ENCODE measurements at regions not wholly inside any gene's neighbourhood (a gene's known extent, or its start where the extent isn't known, plus 50 kb on each side); places are given as distances from the start of the nearest gene placed in this dataset.
"Not testable (repeated sequence)": the region's sequence is repeated elsewhere in the genome, so short reads cannot be mapped to it uniquely, and the experiment has no call there.

DNA sequence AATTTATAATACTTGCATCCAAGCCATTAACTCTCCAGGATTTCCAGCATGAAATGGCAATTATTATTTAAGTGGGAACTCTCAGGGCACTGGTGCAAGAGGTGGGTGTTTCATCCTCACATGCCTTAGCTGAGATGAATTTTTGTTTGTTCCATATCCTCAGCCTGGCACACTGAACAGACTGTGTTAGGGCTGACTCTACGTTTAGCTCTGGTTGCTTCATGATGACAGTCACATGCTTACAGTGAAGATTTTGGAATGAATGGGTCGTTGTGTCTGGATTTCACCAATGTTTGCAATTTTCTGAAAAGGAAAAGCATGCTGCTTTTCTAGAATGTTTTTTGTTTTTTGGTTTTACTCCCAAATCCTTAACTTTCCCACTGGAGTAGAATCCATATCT is 246.6 kb downstream of the INSC start:
- Histone ChIP-seq H3K79me2 (ENCODE audit: low read length) (no peaks in the 10 kb centered on the region), H3K27me3 (ENCODE audit: low read length) (no peaks in the 10 kb centered on the region), H2AFZ (ENCODE audit: low read length) (no peak overlapping the region), H3K9me3 (ENCODE audit: low read length) (no peaks in the 10 kb centered on the region), H3K4me2 (ENCODE audit: low read depth, low read length, poor library complexity, severe bottlenecking) (no peak overlapping the region), H3K27ac (ENCODE audit: low read length) (no peak overlapping the region), H3K4me3 (ENCODE audit: low read length) (no peak overlapping the region), H3K9ac (ENCODE audit: low read length) (no peak overlapping the region), H3K4me1 (ENCODE audit: low read length) (no peaks in the 10 kb centered on the region), H3K36me3 (ENCODE audit: insufficient read depth, low read length) (no peaks in the 10 kb centered on the region), H3K9me2 (replicated peaks; ENCODE audit: insufficient read depth, low read length) (no peaks in the 10 kb centered on the region), H4K20me1 (ENCODE audit: insufficient read depth, low read depth, low read length) (no peaks in the 10 kb centered on the region)
- no peak for DNase-seq

DNA sequence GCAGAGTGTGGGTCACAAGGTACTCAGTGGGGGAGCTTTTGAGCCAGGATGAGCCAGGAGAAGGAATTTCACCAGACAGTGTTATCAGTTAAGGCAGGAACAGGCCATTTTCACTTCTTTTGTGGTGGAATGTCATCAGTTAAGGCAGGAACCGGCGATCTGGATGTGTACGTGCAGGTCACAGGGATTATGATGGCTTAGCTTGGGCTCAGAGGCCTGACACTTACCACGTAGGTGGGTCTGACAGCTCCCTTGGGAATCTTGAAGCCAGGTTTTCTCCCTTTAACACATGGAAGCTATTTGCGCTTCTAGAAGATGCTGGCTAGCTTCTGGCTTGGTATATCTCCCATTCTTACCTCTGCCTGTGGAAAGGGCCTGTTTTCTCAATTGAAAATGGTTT is 250.6 kb downstream of the INSC start:
- DNase-seq; H3K9me2 ChIP-seq (replicated peaks; ENCODE audit: insufficient read depth, low read length); H2AFZ ChIP-seq (ENCODE audit: low read length); H3K4me3 ChIP-seq (ENCODE audit: low read length); H3K27me3 ChIP-seq (ENCODE audit: low read length); H3K27ac ChIP-seq (ENCODE audit: low read length); H3K79me2 ChIP-seq (ENCODE audit: low read length); H3K4me2 ChIP-seq (ENCODE audit: low read depth, low read length, poor library complexity, severe bottlenecking); H3K4me1 ChIP-seq (ENCODE audit: low read length); H3K36me3 ChIP-seq (ENCODE audit: insufficient read depth, low read length); H3K9me3 ChIP-seq (ENCODE audit: low read length); H3K9ac ChIP-seq (ENCODE audit: low read length); H4K20me1 ChIP-seq (ENCODE audit: insufficient read depth, low read depth, low read length): not testable (repeated sequence)

DNA sequence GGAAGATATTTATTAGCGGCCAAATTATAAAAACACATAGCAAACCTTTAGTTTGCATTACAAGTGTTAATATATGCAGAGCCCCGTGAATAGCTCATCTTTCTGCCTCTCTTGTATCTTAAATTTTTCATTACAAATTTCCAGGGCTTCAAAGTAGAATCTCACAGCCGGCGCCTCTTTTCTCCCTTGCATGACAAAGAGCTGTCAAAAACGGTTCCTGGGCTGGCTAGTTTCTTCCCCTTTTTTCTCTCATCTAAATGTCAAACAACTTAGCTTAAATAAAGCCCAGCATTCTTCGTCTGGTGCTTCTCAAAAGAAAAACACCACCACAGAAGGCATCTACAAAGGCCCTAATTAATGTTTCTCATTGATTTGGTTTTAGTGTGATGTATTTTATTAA is 253.0 kb downstream of the INSC start:
- Histone ChIP-seq H2AFZ (ENCODE audit: low read length) (no peak overlapping the region), H3K4me2 (ENCODE audit: low read depth, low read length, poor library complexity, severe bottlenecking) (no peak overlapping the region), H4K20me1 (ENCODE audit: insufficient read depth, low read depth, low read length) (no peaks in the 10 kb centered on the region), H3K4me3 (ENCODE audit: low read length) (no peak overlapping the region), H3K4me1 (ENCODE audit: low read length) (no peaks in the 10 kb centered on the region), H3K9ac (ENCODE audit: low read length) (no peak overlapping the region), H3K79me2 (ENCODE audit: low read length) (no peaks in the 10 kb centered on the region), H3K9me2 (replicated peaks; ENCODE audit: insufficient read depth, low read length) (no peaks in the 10 kb centered on the region), H3K9me3 (ENCODE audit: low read length) (no peaks in the 10 kb centered on the region), H3K27ac (ENCODE audit: low read length) (no peak overlapping the region), H3K27me3 (ENCODE audit: low read length) (no peaks in the 10 kb centered on the region), H3K36me3 (ENCODE audit: insufficient read depth, low read length) (no peaks in the 10 kb centered on the region)
- no peak for DNase-seq

DNA sequence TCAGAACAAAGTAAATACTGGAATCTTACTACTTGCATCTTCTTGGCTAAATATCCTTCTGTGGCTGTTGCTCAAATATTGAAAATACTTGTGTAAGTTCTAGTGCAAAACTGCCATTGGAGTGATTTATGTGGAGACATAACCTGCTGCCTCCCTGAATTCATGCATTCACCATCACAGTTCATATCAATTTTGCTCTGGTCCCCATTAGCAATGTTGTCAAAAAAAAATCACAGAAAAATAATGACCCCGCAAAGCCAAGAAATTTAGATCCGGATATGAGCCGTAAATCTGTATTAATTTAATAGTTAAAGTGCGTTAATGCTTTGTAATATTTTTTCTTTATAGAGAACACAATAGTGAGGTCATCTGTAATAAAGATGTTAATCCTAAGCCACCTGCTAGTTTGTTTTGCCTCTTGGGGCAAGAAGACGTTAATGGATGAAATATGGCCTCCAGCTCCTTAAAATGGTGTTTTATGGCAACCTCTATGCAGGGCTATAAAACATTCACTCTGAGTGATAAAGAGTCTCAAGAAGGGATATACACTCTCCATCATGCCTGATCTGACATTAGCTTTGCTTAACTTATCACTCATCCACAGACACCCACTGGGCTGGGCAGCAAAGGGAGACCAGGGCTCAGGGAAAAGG is 255.9 kb downstream of the INSC start:
- Histone ChIP-seq H4K20me1 (ENCODE audit: insufficient read depth, low read depth, low read length) (no peaks in the 10 kb centered on the region), H3K79me2 (ENCODE audit: low read length) (no peaks in the 10 kb centered on the region), H3K9me2 (replicated peaks; ENCODE audit: insufficient read depth, low read length) (no peaks in the 10 kb centered on the region), H2AFZ (ENCODE audit: low read length) (no peak overlapping the region), H3K36me3 (ENCODE audit: insufficient read depth, low read length) (no peaks in the 10 kb centered on the region), H3K4me1 (ENCODE audit: low read length) (no peaks in the 10 kb centered on the region), H3K27ac (ENCODE audit: low read length) (no peak overlapping the region), H3K9me3 (ENCODE audit: low read length) (no peaks in the 10 kb centered on the region), H3K4me2 (ENCODE audit: low read depth, low read length, poor library complexity, severe bottlenecking) (no peak overlapping the region), H3K9ac (ENCODE audit: low read length) (no peak overlapping the region), H3K27me3 (ENCODE audit: low read length) (no peaks in the 10 kb centered on the region), H3K4me3 (ENCODE audit: low read length) (no peak overlapping the region)
- no peak for DNase-seq

DNA sequence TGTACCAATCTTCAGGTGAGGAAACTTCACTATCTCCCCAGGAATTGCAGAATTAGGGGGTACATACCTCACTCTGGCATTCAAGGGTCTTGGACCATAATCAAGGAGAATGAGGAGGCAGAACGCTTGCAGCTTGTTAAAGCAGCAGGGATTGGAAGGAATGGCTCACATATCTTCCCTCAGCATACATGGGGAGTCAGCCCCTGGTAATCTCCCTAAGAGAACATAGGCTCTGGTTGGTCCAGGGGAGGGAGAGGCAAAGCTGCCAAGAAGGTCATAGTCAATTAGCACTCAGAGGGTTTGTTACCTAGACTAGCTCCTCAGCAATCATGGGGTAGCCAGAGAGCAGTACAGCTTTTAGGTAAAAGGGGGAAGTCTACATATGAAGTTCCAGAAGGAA is 256.8 kb downstream of the INSC start:
- Histone ChIP-seq H2AFZ (ENCODE audit: low read length) (no peak overlapping the region), H3K4me1 (ENCODE audit: low read length) (no peaks in the 10 kb centered on the region), H3K27ac (ENCODE audit: low read length) (no peak overlapping the region), H3K4me3 (ENCODE audit: low read length) (no peak overlapping the region), H3K9me3 (ENCODE audit: low read length) (no peaks in the 10 kb centered on the region), H4K20me1 (ENCODE audit: insufficient read depth, low read depth, low read length) (no peaks in the 10 kb centered on the region), H3K36me3 (ENCODE audit: insufficient read depth, low read length) (no peaks in the 10 kb centered on the region), H3K4me2 (ENCODE audit: low read depth, low read length, poor library complexity, severe bottlenecking) (no peak overlapping the region), H3K9ac (ENCODE audit: low read length) (no peak overlapping the region), H3K9me2 (replicated peaks; ENCODE audit: insufficient read depth, low read length) (no peaks in the 10 kb centered on the region), H3K27me3 (ENCODE audit: low read length) (no peaks in the 10 kb centered on the region), H3K79me2 (ENCODE audit: low read length) (no peaks in the 10 kb centered on the region)
- no peak for DNase-seq

DNA sequence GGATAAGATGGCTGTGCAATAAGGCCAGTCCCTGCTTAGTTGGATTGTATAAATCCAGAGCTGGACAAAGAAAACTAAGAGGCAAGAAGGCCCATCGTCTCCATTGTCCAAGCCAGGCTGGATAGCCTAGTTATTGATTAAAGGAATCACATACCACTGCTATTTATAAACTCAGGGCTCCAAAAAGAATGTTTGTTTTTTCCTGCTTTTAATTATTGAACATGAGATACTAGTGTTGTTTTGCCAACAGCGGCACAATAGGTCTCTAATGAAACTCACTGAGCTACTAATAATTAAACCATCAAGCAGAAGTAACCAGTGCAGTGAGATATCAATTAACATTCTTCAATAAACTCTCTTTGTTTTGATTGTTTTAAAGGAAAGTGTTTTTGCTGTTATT is 259.7 kb downstream of the INSC start:
- no peaks in the 10 kb centered on the region for H3K27me3 ChIP-seq (ENCODE audit: low read length)
- no peaks in the 10 kb centered on the region for H3K36me3 ChIP-seq (ENCODE audit: insufficient read depth, low read length)
- no peaks in the 10 kb centered on the region for H3K9me3 ChIP-seq (ENCODE audit: low read length)
- no peaks in the 10 kb centered on the region for H3K4me1 ChIP-seq (ENCODE audit: low read length)
- no peak overlapping the region for H3K4me3 ChIP-seq (ENCODE audit: low read length)
- H4K20me1 ChIP-seq (ENCODE audit: insufficient read depth, low read depth, low read length), result no peaks in the 10 kb centered on the region
- no peak overlapping the region for H3K9ac ChIP-seq (ENCODE audit: low read length)
- DNase-seq, result no peak
- no peaks in the 10 kb centered on the region for H3K79me2 ChIP-seq (ENCODE audit: low read length)
- no peak overlapping the region for H3K4me2 ChIP-seq (ENCODE audit: low read depth, low read length, poor library complexity, severe bottlenecking)
- no peak overlapping the region for H3K27ac ChIP-seq (ENCODE audit: low read length)
- H2AFZ ChIP-seq (ENCODE audit: low read length), result no peak overlapping the region
- H3K9me2 ChIP-seq (replicated peaks; ENCODE audit: insufficient read depth, low read length), result no peaks in the 10 kb centered on the region

DNA sequence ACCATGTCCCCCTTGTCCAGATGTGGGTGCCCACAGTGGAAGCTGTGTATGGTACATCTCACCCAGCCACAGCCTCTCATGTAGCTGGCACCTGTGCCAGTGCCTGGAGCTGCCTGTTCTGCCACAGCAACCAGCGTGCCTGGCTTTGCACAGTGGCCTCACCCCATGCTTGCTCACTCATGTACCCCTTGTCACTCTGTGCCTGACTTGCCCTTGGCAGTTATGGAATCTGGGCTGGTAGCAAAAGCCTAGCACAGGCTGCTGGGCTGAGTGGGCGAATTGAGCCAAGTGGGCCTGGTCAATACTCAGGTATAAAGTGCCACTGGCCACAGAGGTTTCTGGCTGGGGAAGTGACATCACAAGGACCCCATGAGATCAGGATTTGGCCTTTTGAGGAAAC is 264.2 kb downstream of the INSC start:
- Histone ChIP-seq H3K4me3 (ENCODE audit: low read length) (no peak overlapping the region), H3K27me3 (ENCODE audit: low read length) (no peaks in the 10 kb centered on the region), H3K9me3 (ENCODE audit: low read length) (no peaks in the 10 kb centered on the region), H3K9ac (ENCODE audit: low read length) (no peak overlapping the region), H2AFZ (ENCODE audit: low read length) (no peak overlapping the region), H3K9me2 (replicated peaks; ENCODE audit: insufficient read depth, low read length) (no peaks in the 10 kb centered on the region), H3K27ac (ENCODE audit: low read length) (no peak overlapping the region), H3K79me2 (ENCODE audit: low read length) (no peaks in the 10 kb centered on the region), H3K4me2 (ENCODE audit: low read depth, low read length, poor library complexity, severe bottlenecking) (no peak overlapping the region), H4K20me1 (ENCODE audit: insufficient read depth, low read depth, low read length) (no peaks in the 10 kb centered on the region), H3K4me1 (ENCODE audit: low read length) (no peaks in the 10 kb centered on the region), H3K36me3 (ENCODE audit: insufficient read depth, low read length) (no peaks in the 10 kb centered on the region)
- no peak for DNase-seq

DNA sequence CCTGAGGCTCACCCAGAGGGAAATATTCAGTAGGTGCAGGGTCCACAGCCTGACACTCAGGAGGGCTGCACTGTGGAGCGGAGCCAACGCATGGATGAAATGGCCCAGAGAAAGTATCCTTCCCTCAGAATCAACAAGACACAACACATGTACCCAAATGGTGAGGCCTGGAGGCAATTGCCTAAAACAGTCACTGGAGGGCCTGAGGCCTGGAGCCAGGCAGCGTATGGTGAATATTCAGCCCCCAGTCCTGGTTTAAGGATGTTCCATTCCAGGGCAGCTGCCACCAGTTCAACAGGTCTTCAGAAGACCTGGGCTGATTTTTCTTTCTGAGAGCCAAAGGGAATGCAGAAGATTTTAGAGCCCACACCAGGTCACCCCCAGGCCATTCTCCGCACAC is 264.8 kb downstream of the INSC start:
- no peaks in the 10 kb centered on the region for H3K4me1 ChIP-seq (ENCODE audit: low read length)
- no peaks in the 10 kb centered on the region for H4K20me1 ChIP-seq (ENCODE audit: insufficient read depth, low read depth, low read length)
- H3K4me2 ChIP-seq (ENCODE audit: low read depth, low read length, poor library complexity, severe bottlenecking), result no peak overlapping the region
- no peaks in the 10 kb centered on the region for H3K27me3 ChIP-seq (ENCODE audit: low read length)
- H3K27ac ChIP-seq (ENCODE audit: low read length), result no peak overlapping the region
- no peak for DNase-seq
- H3K36me3 ChIP-seq (ENCODE audit: insufficient read depth, low read length), result no peaks in the 10 kb centered on the region
- no peak overlapping the region for H3K4me3 ChIP-seq (ENCODE audit: low read length)
- H3K9ac ChIP-seq (ENCODE audit: low read length), result no peak overlapping the region
- H3K79me2 ChIP-seq (ENCODE audit: low read length), result no peaks in the 10 kb centered on the region
- H3K9me3 ChIP-seq (ENCODE audit: low read length), result no peaks in the 10 kb centered on the region
- H2AFZ ChIP-seq (ENCODE audit: low read length), result no peak overlapping the region
- H3K9me2 ChIP-seq (replicated peaks; ENCODE audit: insufficient read depth, low read length), result no peaks in the 10 kb centered on the region

DNA sequence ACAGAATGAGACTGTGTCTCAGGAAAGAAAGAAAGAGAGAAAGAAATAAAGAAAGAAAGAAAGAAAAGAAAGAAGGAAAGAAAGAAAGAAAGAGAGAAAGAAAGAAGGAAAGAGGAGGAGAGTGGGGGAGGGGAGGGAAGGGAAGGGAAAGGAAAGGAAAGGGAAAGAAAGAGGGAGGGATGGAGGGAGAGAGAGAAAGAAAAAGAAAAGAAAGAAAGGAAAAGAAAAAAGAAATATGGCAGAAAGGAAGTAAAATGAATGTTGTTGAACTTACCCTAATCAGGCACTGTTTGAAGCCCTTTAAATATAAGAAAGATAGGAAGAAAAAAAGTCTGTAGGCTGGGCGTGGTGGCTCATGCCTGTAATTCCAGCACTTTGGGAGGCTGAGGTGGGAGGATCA is 276.1 kb downstream of the INSC start:
- Histone ChIP-seq H3K27ac (ENCODE audit: low read length) (no peak overlapping the region), H2AFZ (ENCODE audit: low read length) (no peak overlapping the region), H3K4me1 (ENCODE audit: low read length) (no peaks in the 10 kb centered on the region), H3K9me3 (ENCODE audit: low read length) (peaks cover 6% of the 10 kb centered on the region), H3K9ac (ENCODE audit: low read length) (no peak overlapping the region), H3K4me2 (ENCODE audit: low read depth, low read length, poor library complexity, severe bottlenecking) (no peak overlapping the region), H3K36me3 (ENCODE audit: insufficient read depth, low read length) (no peaks in the 10 kb centered on the region), H4K20me1 (ENCODE audit: insufficient read depth, low read depth, low read length) (no peaks in the 10 kb centered on the region), H3K9me2 (replicated peaks; ENCODE audit: insufficient read depth, low read length) (no peaks in the 10 kb centered on the region), H3K4me3 (ENCODE audit: low read length) (no peak overlapping the region), H3K79me2 (ENCODE audit: low read length) (no peaks in the 10 kb centered on the region), H3K27me3 (ENCODE audit: low read length) (no peaks in the 10 kb centered on the region)
- no peak for DNase-seq
